BJ (cell line): ENCODE measurements at regions not wholly inside any gene's neighbourhood (a gene's known extent, or its start where the extent isn't known, plus 50 kb on each side); places are given as distances from the start of the nearest gene placed in this dataset.

Experiments
- CTCF ChIA-PET: fragments of 350-600 bp; formaldehyde crosslinking; extraction: SDS; loops from one replicate; lab custom pipeline; 2021; ENCODE audit warnings: antibody characterized with exemption, inconsistent platforms; lab: Yijun Ruan, JAX
- POLR2A ChIA-PET: fragments of 300-600 bp; sonication (Branson Sonifier 250); formaldehyde crosslinking; extraction: SDS; loops from one replicate; lab custom pipeline; 2021; ENCODE audit warnings: antibody characterized with exemption; lab: Charles Lee
- DNase-seq: peaks from one replicate; pipeline ENCODE4 v3.0.0-alpha.2; 2011; ENCODE audit warnings: low read depth
- H3K27me3 ChIP-seq: 2 replicates; pipeline ENCODE4 v1.6.0; 2011; ENCODE audit warnings: low read length; ENCODE audit not compliant: control insufficient read depth, insufficient read depth
- H3K36me3 ChIP-seq: 2 replicates; pipeline ENCODE4 v1.5.1; 2011; ENCODE audit warnings: low read length; ENCODE audit not compliant: control insufficient read depth, insufficient read depth
- H3K4me3 ChIP-seq: 2 replicates; pipeline ENCODE4 v1.5.1; 2011; ENCODE audit warnings: low read depth, mild to moderate bottlenecking, control low read depth, low read length
- CTCF ChIP-seq: IDR thresholded peaks from 2 replicates; pipeline ENCODE4 v1.5.1; 2011; ENCODE audit warnings: low read depth, mild to moderate bottlenecking, control low read depth, inconsistent platforms, low read length, moderate library complexity; ENCODE audit not compliant: insufficient read depth

- no peak for DNase-seq
- Histone ChIP-seq H3K4me3 (no peak overlapping the region), H3K27me3 (no peaks in the 10 kb centered on the region), H3K36me3 (no peaks in the 10 kb centered on the region)
- ChIA-PET CTCF (interaction anchor here (1.1 kb wide), 1 partner anchor 10 kb away, joined by 3 read pairs; no protein-coding TSS in a partner anchor), POLR2A (no interaction called here)
- TF ChIP-seq CTCF = no peak
Measured at GRCh38 chr12:73180734-73181133, 908.6 kb downstream of the TRHDE start.

DNA sequence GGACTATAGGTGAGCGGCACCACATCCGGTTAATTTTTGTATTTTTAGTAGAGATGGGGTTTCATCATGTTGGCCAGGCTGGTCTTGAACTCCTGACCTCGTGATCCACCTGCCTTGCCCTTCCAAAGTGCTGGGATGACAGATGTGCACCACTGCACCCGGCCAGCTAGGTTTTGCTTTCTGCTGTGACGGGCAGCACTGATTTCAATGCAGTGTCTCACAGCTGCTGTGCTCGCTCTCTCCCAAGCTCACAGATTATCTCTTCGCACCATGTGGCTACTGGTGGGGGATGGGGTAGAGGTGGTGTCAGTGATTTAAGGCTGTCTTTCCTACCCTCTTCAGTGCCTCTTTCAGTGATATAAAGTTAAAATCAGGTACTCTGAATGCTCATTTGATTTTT, 909.1 kb downstream of the TRHDE start:
- ChIA-PET POLR2A (no interaction called here), CTCF (no interaction called here)
- no peak for TF ChIP-seq CTCF
- H3K4me3 ChIP-seq = no peak overlapping the region
- H3K36me3 ChIP-seq = no peaks in the 10 kb centered on the region
- no peaks in the 10 kb centered on the region for H3K27me3 ChIP-seq
- DNase-seq = no peak

- Histone ChIP-seq H3K27me3 (no peaks in the 10 kb centered on the region), H3K36me3 (no peaks in the 10 kb centered on the region), H3K4me3 (no peak overlapping the region)
- ChIA-PET CTCF (no interaction called here), POLR2A (no interaction called here)
- TF ChIP-seq CTCF = no peak
- DNase-seq = no peak
Measured at GRCh38 chr12:73185403-73185802, 913.2 kb downstream of the TRHDE start.

- Histone ChIP-seq H3K36me3 (no peaks in the 10 kb centered on the region), H3K27me3 (no peaks in the 10 kb centered on the region), H3K4me3 (no peak overlapping the region)
- TF ChIP-seq CTCF = no peak
- CTCF ChIA-PET = no interaction called here
- no peak for DNase-seq
- POLR2A ChIA-PET = no interaction called here
Measured at GRCh38 chr12:73186272-73186671, 914.1 kb downstream of the TRHDE start.

DNA sequence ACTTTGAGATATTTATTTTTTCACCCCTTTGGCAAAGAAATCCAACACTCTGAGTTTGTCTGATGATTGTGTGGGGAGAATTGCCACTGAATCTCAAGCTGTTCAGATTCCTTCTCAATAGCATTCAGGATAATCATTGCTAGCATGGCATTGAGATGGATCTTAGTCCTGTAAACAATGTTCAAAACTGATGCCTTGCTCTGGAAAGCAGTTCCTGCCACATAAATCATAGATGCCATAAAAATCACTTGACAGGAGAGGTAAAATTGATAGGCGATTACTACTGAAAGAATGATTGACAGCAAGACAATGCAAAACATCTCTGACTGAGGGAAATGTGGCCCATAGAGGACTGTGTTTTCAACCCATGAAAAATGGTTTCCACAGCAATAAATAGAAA, 915.6 kb downstream of the TRHDE start:
- DNase-seq = no peak
- CTCF ChIA-PET = no interaction called here

More for the DNA sequence above, 915.6 kb downstream of the TRHDE start:
- TF ChIP-seq CTCF = no peak
- Histone ChIP-seq H3K27me3 (no peaks in the 10 kb centered on the region), H3K4me3 (no peak overlapping the region), H3K36me3 (no peaks in the 10 kb centered on the region)
- POLR2A ChIA-PET = no interaction called here
